Karpas-422 (cell line): ENCODE measurements at regions not wholly inside any gene's neighbourhood (a gene's known extent, or its start where the extent isn't known, plus 50 kb on each side); places are given as distances from the start of the nearest gene placed in this dataset.
"Not testable (repeated sequence)": the region's sequence is repeated elsewhere in the genome, so short reads cannot be mapped to it uniquely, and the experiment has no call there.

ENCODE experiments used
- DNase-seq: peaks from one replicate; pipeline ENCODE4 v3.0.0-alpha.2; 2015
- H2AFZ ChIP-seq: fragments of 200-600 bp; sonication (generic); 2 replicates; pipeline ENCODE4 v1.6.1; 2014; ENCODE audit warnings: antibody characterized with exemption, low read length, mixed read lengths
- H3K27ac ChIP-seq: fragments of 200-600 bp; sonication (generic); 2 replicates; pipeline ENCODE4 v1.5.1; 2014; ENCODE audit warnings: mild to moderate bottlenecking, low read length, moderate library complexity
- H3K27me3 ChIP-seq: fragments of 200-600 bp; sonication (generic); 2 replicates; pipeline ENCODE4 v1.6.1; 2014; ENCODE audit warnings: low read length, mixed read lengths
- H3K36me3 ChIP-seq: fragments of 200-600 bp; sonication (generic); 2 replicates; pipeline ENCODE4 v1.6.1; 2014; ENCODE audit warnings: low read length, mixed read lengths; ENCODE audit not compliant: insufficient read depth
- H3K4me1 ChIP-seq: fragments of 200-600 bp; sonication (generic); 2 replicates; pipeline ENCODE4 v1.6.1; 2014; ENCODE audit warnings: mild to moderate bottlenecking, low read length, mixed read lengths
- H3K4me2 ChIP-seq: fragments of 200-600 bp; sonication (generic); 2 replicates; pipeline ENCODE4 v1.6.1; 2014; ENCODE audit warnings: low read length, low read depth, mild to moderate bottlenecking; ENCODE audit not compliant: poor library complexity, severe bottlenecking
- H3K4me3 ChIP-seq: fragments of 200-600 bp; sonication (generic); 2 replicates; pipeline ENCODE4 v1.5.1; 2014; ENCODE audit warnings: mild to moderate bottlenecking, antibody characterized with exemption, low read length, mixed read lengths
- H3K79me2 ChIP-seq: fragments of 200-600 bp; sonication (generic); 2 replicates; pipeline ENCODE4 v1.6.1; 2014; ENCODE audit warnings: mild to moderate bottlenecking, low read length, mixed read lengths
- H3K9ac ChIP-seq: fragments of 200-600 bp; sonication (generic); 2 replicates; pipeline ENCODE4 v1.6.0; 2014; ENCODE audit warnings: low read length
- H3K9me2 ChIP-seq: fragments of 200-600 bp; sonication (generic), shearing (Covaris generic); replicated peaks from 2 replicates; pipeline ENCODE4 v1.6.0; 2014; ENCODE audit warnings: mild to moderate bottlenecking, low read length, moderate library complexity; ENCODE audit not compliant: insufficient read depth
- H3K9me3 ChIP-seq: fragments of 300-700, 200-600 bp; sonication (generic); 2 replicates; pipeline ENCODE4 v1.6.1; 2014; ENCODE audit warnings: low read length, mixed read lengths
- H4K20me1 ChIP-seq: fragments of 200-600 bp; sonication (generic); 2 replicates; pipeline ENCODE4 v1.6.1; 2014; ENCODE audit warnings: mild to moderate bottlenecking, antibody characterized with exemption, low read length, low read depth; ENCODE audit not compliant: insufficient read depth

DNA sequence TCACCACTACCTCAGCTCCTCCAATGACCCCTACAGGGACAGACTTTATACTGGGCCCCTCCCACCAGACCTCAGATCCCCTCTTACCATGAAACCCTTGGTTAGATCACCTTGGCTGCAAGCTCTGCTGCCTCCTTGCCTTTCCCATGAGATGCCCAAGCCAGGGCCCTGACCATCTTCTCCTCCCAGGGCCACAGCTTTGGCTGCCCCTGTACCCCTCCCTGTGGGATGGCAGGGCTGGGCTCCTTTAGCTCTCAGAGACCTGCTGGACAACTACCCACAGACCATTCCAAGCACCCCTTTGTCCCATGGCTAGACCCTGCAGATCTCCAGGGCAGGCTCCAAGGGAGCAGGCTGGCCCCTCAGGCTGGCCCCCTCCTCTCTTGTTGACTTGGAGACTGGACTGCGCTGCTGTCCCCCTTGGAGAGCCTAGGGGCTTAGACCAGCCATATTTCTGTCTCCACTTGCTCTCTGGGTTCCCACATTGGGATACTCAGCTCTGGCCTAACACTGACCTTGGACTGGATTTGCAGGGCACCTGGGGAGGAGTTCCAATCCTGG lies 1692.7 kb downstream of the TP53TG3F start:
- no peak overlapping the region for H2AFZ ChIP-seq
- H3K27me3 ChIP-seq: no peaks in the 10 kb centered on the region
- H3K9me2 ChIP-seq: no peaks in the 10 kb centered on the region
- no peak overlapping the region for H3K9ac ChIP-seq
- H3K9me3 ChIP-seq: peaks cover 53% of the 10 kb centered on the region
- no peaks in the 10 kb centered on the region for H3K79me2 ChIP-seq
- no peak overlapping the region for H3K27ac ChIP-seq
- no peaks in the 10 kb centered on the region for H3K4me1 ChIP-seq
- H3K4me3 ChIP-seq: no peak overlapping the region
- no peaks in the 10 kb centered on the region for H4K20me1 ChIP-seq
- H3K4me2 ChIP-seq: no peak overlapping the region
- H3K36me3 ChIP-seq: no peaks in the 10 kb centered on the region
- no peak for DNase-seq

DNA sequence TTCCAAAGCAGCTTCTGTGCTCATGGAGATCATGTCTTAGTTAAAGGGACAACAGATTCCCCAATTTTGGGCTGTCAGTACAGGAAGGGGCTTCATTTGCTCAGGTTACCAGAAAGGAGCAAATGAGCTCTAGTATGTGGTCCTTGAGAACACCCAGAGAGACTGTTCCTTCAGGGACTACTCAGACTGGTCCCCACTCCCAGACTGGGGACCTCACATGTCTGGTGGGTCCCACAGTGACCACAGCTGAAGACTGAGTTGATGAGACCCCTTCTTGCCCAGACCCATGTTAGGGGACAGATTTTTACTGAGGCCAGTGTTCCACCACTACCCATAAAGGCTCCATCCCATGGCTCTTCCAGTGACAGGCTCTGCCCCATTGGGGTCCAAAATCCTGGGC lies 1695.2 kb downstream of the TP53TG3F start:
- no peaks in the 10 kb centered on the region for H3K79me2 ChIP-seq
- H3K4me1 ChIP-seq: no peaks in the 10 kb centered on the region
- no peaks in the 10 kb centered on the region for H3K36me3 ChIP-seq
- H3K4me3 ChIP-seq: no peak overlapping the region
- no peaks in the 10 kb centered on the region for H4K20me1 ChIP-seq
- no peak overlapping the region for H3K4me2 ChIP-seq
- no peaks in the 10 kb centered on the region for H3K9me2 ChIP-seq
- H3K9me3 ChIP-seq: peaks cover 40% of the 10 kb centered on the region
- H2AFZ ChIP-seq: no peak overlapping the region
- H3K27ac ChIP-seq: no peak overlapping the region
- no peak overlapping the region for H3K9ac ChIP-seq
- no peak for DNase-seq
- H3K27me3 ChIP-seq: no peaks in the 10 kb centered on the region

DNA sequence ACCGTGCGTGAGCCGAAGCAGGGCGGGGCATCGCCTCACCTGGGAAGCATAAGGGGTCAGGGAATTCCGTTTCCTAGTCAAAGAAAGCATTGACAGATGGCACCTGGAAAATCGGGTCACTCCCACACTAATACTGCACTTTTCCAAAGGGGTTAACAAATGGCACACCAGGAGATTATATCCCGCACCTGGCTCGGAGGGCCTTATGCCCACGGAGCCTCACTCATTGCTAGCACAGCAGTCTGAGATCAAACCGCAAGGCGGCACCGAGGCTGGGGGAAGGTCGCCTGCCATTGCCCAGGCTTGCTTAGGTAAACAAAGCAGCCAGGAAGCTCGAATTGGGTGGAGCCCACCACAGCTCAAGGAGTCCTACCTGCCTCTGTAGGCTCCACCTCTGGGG lies 1698.1 kb downstream of the TP53TG3F start:
- H3K4me2 ChIP-seq, H4K20me1 ChIP-seq, H3K27me3 ChIP-seq, H2AFZ ChIP-seq, H3K4me3 ChIP-seq, H3K4me1 ChIP-seq, H3K36me3 ChIP-seq, H3K27ac ChIP-seq, H3K79me2 ChIP-seq, H3K9me2 ChIP-seq, DNase-seq, H3K9ac ChIP-seq: not testable (repeated sequence)
- H3K9me3 ChIP-seq: peaks cover 18% of the 10 kb centered on the region

DNA sequence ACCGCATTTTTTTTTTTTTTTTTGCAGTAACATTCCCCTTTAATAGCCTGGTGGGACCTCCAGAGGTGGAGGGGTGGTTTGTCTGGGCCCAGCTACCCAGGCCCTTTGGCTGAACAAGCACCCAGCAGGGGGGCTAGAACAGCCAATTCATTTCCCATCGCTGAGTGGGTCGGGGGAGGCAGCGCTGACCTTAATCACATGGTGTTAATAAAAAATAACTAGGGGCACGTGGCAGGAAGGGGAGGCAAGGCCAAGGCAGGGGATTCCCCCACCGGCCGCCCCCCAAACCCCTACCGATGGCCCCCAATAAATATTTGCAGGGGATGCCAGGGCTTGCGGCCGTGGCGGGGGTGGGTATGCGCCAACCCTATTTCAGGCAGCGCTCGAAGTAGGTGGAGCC lies 1709.9 kb downstream of the TP53TG3F start:
- not testable (repeated sequence) for H3K9me2 ChIP-seq, H3K27ac ChIP-seq, H4K20me1 ChIP-seq, H3K36me3 ChIP-seq, H3K27me3 ChIP-seq, H3K4me1 ChIP-seq, H3K4me3 ChIP-seq, H3K4me2 ChIP-seq, H2AFZ ChIP-seq, H3K9ac ChIP-seq, H3K79me2 ChIP-seq, DNase-seq
- peaks cover 16% of the 10 kb centered on the region; the same call in 1 of the 2 replicates for H3K9me3 ChIP-seq

DNA sequence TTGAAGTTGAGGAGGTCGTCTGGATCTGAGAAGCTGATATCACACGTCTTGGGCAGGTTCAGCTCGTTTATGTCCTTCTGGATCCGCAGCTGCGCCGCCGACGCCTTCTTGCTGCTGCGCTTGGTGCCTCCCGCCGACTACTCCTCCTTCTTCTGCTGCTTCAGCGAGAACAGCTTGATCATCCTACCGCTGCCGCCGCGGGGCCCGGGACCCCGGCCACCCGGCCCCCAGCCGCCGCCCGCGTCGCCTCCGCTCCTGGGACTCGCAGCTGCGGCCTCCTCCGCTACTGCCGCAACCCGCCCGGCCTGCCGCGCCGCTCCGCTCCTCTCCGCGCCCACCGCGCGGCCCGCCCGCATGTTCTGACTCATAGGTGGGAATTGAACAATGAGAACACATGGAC lies 1710.6 kb downstream of the TP53TG3F start:
- H3K4me1 ChIP-seq, DNase-seq, H3K36me3 ChIP-seq, H3K9ac ChIP-seq, H3K9me2 ChIP-seq, H3K27ac ChIP-seq, H3K27me3 ChIP-seq, H3K79me2 ChIP-seq, H2AFZ ChIP-seq, H3K4me2 ChIP-seq, H4K20me1 ChIP-seq, H3K4me3 ChIP-seq: not testable (repeated sequence)
- H3K9me3 ChIP-seq: peaks cover 17% of the 10 kb centered on the region; the same call in 1 of the 2 replicates

DNA sequence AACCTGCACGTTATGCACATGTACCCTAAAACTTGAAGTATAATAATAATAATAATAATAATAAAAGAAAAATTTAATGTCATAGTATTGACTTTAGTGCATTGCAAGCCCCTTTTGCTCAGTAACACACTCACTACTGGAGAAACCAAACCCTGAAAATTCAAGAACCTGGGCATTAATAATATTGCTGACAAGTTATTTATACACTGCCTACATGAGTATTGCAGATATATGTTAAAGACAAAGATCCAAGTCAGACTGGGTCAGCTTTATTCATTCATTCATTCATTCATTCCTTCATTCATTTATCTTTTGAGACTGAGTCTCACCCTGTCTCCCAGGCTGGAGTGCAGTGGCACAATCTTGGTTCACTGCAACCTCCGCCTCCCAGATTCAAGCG lies 1711.2 kb downstream of the TP53TG3F start:
- DNase-seq: no peak
- no peak overlapping the region for H2AFZ ChIP-seq
- no peaks in the 10 kb centered on the region for H3K36me3 ChIP-seq
- H3K79me2 ChIP-seq: no peaks in the 10 kb centered on the region
- no peak overlapping the region for H3K4me2 ChIP-seq
- no peaks in the 10 kb centered on the region for H3K9me2 ChIP-seq
- no peaks in the 10 kb centered on the region for H3K27me3 ChIP-seq
- peaks cover 17% of the 10 kb centered on the region; the same call in 1 of the 2 replicates for H3K9me3 ChIP-seq
- no peak overlapping the region for H3K9ac ChIP-seq
- no peaks in the 10 kb centered on the region for H4K20me1 ChIP-seq
- no peak overlapping the region for H3K27ac ChIP-seq
- H3K4me3 ChIP-seq: no peak overlapping the region
- no peaks in the 10 kb centered on the region for H3K4me1 ChIP-seq

DNA sequence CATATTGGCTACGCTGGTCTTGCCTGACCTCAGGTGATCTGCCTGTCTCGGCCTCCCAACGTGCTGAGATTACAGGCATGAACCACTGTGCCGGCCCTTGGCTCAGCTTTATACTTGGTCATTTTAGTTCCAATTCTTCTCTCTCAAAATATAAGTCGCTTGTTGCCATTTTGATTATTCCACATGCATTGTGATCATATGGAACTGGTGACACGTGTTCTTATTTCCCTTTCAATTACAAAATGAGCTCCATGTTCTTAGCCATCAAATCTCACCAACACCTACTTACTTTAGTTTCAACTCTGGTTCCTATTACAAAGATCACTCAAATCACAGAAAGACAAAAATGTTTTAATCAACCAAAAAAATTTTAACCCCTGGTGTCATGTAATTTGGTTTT lies 1711.7 kb downstream of the TP53TG3F start:
- peaks cover 17% of the 10 kb centered on the region; the same call in 1 of the 2 replicates for H3K9me3 ChIP-seq
- H2AFZ ChIP-seq: no peak overlapping the region
- no peaks in the 10 kb centered on the region for H3K36me3 ChIP-seq
- no peak overlapping the region for H3K9ac ChIP-seq
- DNase-seq: no peak
- H3K27me3 ChIP-seq: no peaks in the 10 kb centered on the region
- no peak overlapping the region for H3K27ac ChIP-seq
- H3K79me2 ChIP-seq: no peaks in the 10 kb centered on the region
- H3K4me1 ChIP-seq: no peaks in the 10 kb centered on the region
- H3K9me2 ChIP-seq: no peaks in the 10 kb centered on the region
- no peaks in the 10 kb centered on the region for H4K20me1 ChIP-seq
- H3K4me2 ChIP-seq: no peak overlapping the region
- H3K4me3 ChIP-seq: no peak overlapping the region

DNA sequence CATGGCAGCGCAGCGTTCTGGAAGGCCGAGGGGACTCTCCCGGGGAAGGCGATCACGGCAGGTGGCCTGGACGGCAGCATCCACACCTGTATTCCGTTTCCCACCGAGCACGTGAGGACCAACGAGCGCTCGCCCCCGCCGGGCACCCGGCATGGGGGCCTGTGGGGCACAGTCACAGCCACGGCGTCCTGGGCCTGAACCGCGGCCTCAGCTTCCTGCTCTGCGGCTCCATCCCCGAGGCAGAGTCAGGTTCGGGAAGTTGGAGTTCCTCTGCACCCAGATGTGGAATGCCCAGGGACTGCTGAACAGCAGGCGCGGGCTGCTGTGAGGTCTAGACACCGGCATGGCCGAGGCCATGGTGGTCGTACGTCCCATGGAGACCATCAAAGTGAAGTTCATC lies 1713.9 kb downstream of the TP53TG3F start:
- H3K9me2 ChIP-seq: no peaks in the 10 kb centered on the region
- peaks cover 17% of the 10 kb centered on the region; the same call in 1 of the 2 replicates for H3K9me3 ChIP-seq
- H3K79me2 ChIP-seq: no peaks in the 10 kb centered on the region
- no peaks in the 10 kb centered on the region for H3K27me3 ChIP-seq
- H3K36me3 ChIP-seq: no peaks in the 10 kb centered on the region
- no peak overlapping the region for H3K4me2 ChIP-seq
- no peak overlapping the region for H3K4me3 ChIP-seq
- no peaks in the 10 kb centered on the region for H4K20me1 ChIP-seq
- no peak overlapping the region for H3K27ac ChIP-seq
- H3K4me1 ChIP-seq: no peaks in the 10 kb centered on the region
- DNase-seq: no peak
- no peak overlapping the region for H3K9ac ChIP-seq
- H2AFZ ChIP-seq: no peak overlapping the region

DNA sequence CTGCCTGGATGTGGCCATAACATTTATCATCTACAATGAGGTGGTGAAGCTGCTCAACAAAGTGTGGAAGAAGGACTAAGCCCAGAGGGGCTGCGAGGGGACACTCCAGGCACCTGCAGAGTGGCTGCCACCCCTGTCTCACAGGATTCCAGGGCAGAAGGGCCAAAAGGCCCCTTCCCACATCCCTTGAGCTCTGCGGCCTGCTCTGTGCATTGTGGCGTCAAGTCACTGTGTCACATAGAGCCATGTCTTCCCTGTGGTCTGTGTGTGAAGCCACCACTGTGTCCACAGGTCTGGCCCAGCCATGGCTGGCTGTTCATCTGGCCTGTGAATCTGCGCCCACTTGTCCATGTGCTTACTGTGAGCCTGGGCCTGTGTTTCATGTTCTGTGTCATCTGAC lies 1714.6 kb downstream of the TP53TG3F start:
- Histone ChIP-seq H3K4me3 (no peak overlapping the region), H3K79me2 (no peaks in the 10 kb centered on the region), H3K4me2 (no peak overlapping the region), H3K36me3 (no peaks in the 10 kb centered on the region), H3K27ac (no peak overlapping the region), H4K20me1 (no peaks in the 10 kb centered on the region), H3K9me3 (peaks cover 17% of the 10 kb centered on the region; the same call in 1 of the 2 replicates), H3K4me1 (no peaks in the 10 kb centered on the region), H3K27me3 (no peaks in the 10 kb centered on the region), H3K9me2 (no peaks in the 10 kb centered on the region), H3K9ac (no peak overlapping the region), H2AFZ (no peak overlapping the region)
- no peak for DNase-seq
